CD14-positive monocyte (primary cell): ENCODE measurements at regions not wholly inside any gene's neighbourhood (a gene's known extent, or its start where the extent isn't known, plus 50 kb on each side); places are given as distances from the start of the nearest gene placed in this dataset.

ENCODE experiments used
- DNase-seq, 3 donors: peaks; one replicate each; pipeline ENCODE4 v3.0.0-alpha.2; 2011 to 2022
- H2AFZ ChIP-seq: 2 replicates; pipeline ENCODE4 v1.6.0; 2012; ENCODE audit warnings: mild to moderate bottlenecking, low read depth, low read length, inconsistent platforms; ENCODE audit not compliant: insufficient read depth, poor library complexity, severe bottlenecking
- H3K27ac ChIP-seq, 2 donors: 1 replicate in 1 of 2; 2 replicates in 1 of 2; pipeline ENCODE4 v1.5.1; 2012 to 2013; ENCODE audit warnings: low read length in 2 of 2, control low read depth in 1 of 2, inconsistent platforms in 1 of 2, low read depth in 1 of 2, mild to moderate bottlenecking in 1 of 2
- H3K27me3 ChIP-seq, 2 donors: one replicate each; pipeline versions ENCODE4 v1.6.0 to v1.6.1; 2011 to 2013; ENCODE audit warnings: low read length in 2 of 2; ENCODE audit not compliant: control insufficient read depth in 2 of 2, insufficient read depth in 2 of 2
- H3K36me3 ChIP-seq, 2 donors: replicated peaks in 1 of 2; 1 replicate in 1 of 2; 2 replicates in 1 of 2; pipeline versions ENCODE4 v1.5.1 to v1.6.1; 2012 to 2013; ENCODE audit warnings: low read length in 2 of 2, control low read depth in 1 of 2, inconsistent platforms in 1 of 2, mild to moderate bottlenecking in 1 of 2; ENCODE audit not compliant: insufficient read depth in 2 of 2, control insufficient read depth in 1 of 2
- H3K4me1 ChIP-seq, 2 donors: 1 replicate in 1 of 2; 2 replicates in 1 of 2; pipeline versions ENCODE4 v1.5.1 to v1.6.1; 2012 to 2013; ENCODE audit warnings: low read length in 2 of 2, control low read depth in 1 of 2, inconsistent platforms in 1 of 2, mild to moderate bottlenecking in 1 of 2, moderate library complexity in 1 of 2; ENCODE audit not compliant: insufficient read depth in 2 of 2, control insufficient read depth in 1 of 2
- H3K4me2 ChIP-seq: replicated peaks from 2 replicates; pipeline ENCODE3; 2012; ENCODE audit warnings: low read length, moderate library complexity, mild to moderate bottlenecking; ENCODE audit not compliant: poor library complexity, severe bottlenecking; ENCODE audit errors: extremely low read depth
- H3K4me3 ChIP-seq, 3 experiments: fragments of 200-600 bp in 1 of 3; sonication (generic) in 1 of 3; replicated peaks in 1 of 3; 1 replicate in 2 of 3; 2 replicates in 1 of 3; pipeline ENCODE4 v1.5.1; 2011 to 2013; ENCODE audit warnings: low read length in 3 of 3, mild to moderate bottlenecking in 3 of 3, control low read depth in 2 of 3, low read depth in 2 of 3, inconsistent platforms in 1 of 3, moderate library complexity in 1 of 3
- H3K79me2 ChIP-seq: 2 replicates; pipeline ENCODE4 v1.6.0; 2012; ENCODE audit warnings: mild to moderate bottlenecking, control low read depth, inconsistent platforms, low read length, moderate library complexity; ENCODE audit not compliant: insufficient read depth
- H3K9ac ChIP-seq: 2 replicates; pipeline ENCODE4 v1.6.0; 2017; ENCODE audit warnings: low read length, mild to moderate bottlenecking; ENCODE audit not compliant: insufficient read depth, poor library complexity, severe bottlenecking
- H3K9me3 ChIP-seq, 2 donors: replicated peaks in 1 of 2; 1 replicate in 1 of 2; 2 replicates in 1 of 2; pipeline versions ENCODE4 v1.5.1 to v1.6.1; 2012 to 2013; ENCODE audit warnings: low read length in 2 of 2, control low read depth in 1 of 2; ENCODE audit not compliant: control insufficient read depth in 1 of 2, insufficient read depth in 1 of 2
- H4K20me1 ChIP-seq: 2 replicates; pipeline ENCODE4 v1.6.0; 2012; ENCODE audit warnings: mild to moderate bottlenecking, low read length, control low read depth, moderate library complexity; ENCODE audit not compliant: insufficient read depth
- H3K27ac Mint-ChIP-seq, 7 donors: one replicate each; pipeline ENCODE4 v1.8.0; 2020; ENCODE audit warnings: mild to moderate bottlenecking in 7 of 7, mixed read lengths in 7 of 7, moderate library complexity in 6 of 7, inconsistent platforms in 2 of 7
- H3K27me3 Mint-ChIP-seq, 3 donors: one replicate each; pipeline ENCODE4 v1.8.0; 2021 to 2022; ENCODE audit warnings: low read depth in 3 of 3, mild to moderate bottlenecking in 3 of 3, mixed read lengths in 3 of 3, moderate library complexity in 3 of 3, inconsistent platforms in 1 of 3
- H3K36me3 Mint-ChIP-seq, 2 donors: one replicate each; pipeline ENCODE4 v1.8.0; 2020; ENCODE audit warnings: mixed read lengths in 2 of 2, inconsistent platforms in 1 of 2, mild to moderate bottlenecking in 1 of 2
- H3K4me1 Mint-ChIP-seq: one replicate; pipeline ENCODE4 v1.8.0; 2020; ENCODE audit warnings: mild to moderate bottlenecking, mixed read lengths
- H3K4me3 Mint-ChIP-seq, 2 donors: one replicate each; pipeline ENCODE4 v1.8.0; 2020; ENCODE audit warnings: mild to moderate bottlenecking in 2 of 2, mixed read lengths in 2 of 2, moderate library complexity in 1 of 2
- H3K9me3 Mint-ChIP-seq, 7 donors: one replicate each; pipeline ENCODE4 v1.8.0; 2020 to 2022; ENCODE audit warnings: mixed read lengths in 7 of 7, mild to moderate bottlenecking in 6 of 7, moderate library complexity in 6 of 7, inconsistent platforms in 2 of 7
- WGBS: methylation state at CpG from one replicate; pipeline ENCODE4 v1.1.5; 2013; ENCODE audit warnings: missing lambda C conversion rate; ENCODE audit not compliant: insufficient coverage; 5-methylcytosine and 5-hydroxymethylcytosine counted together
- intact Hi-C, 2 donors: fragments of 100-400 bp; cut with micrococcal nuclease; formaldehyde crosslinking; loops; one replicate each; pipeline versions ENCODE4 v1.15.0 to v1.15.1; 2023
- TF ChIP-seq, protein P1 (sequence below): fragments of 200-600 bp; IDR thresholded peaks from one replicate; pipeline ENCODE4 v1.8.0; 2022; ENCODE audit warnings: antibody characterized with exemption, mild to moderate bottlenecking

DNA sequence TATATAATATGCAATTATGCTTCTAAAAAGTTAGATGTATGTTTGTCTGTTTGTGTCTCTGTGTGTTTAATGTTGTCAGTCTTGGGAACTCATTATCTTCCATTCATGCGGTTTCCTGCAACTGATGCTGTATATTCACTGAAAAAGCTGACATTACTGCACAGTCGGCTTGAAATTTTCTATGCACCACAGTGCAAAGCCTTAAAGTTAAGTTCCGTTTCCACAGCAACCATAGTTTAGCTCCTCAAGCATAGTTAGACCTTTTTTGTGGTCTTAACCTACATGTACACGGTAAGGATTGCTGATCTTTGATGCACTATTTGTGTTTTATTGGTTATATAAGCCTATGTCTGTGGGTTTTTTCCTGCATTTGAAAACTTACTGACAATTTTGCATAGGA is 309.4 kb downstream of the KCNC2 start:
- H3K27me3 ChIP-seq: no peaks in the 10 kb centered on the region
- Mint-ChIP-seq H3K27me3 (no peaks in the 10 kb centered on the region), H3K27ac (no peak overlapping the region), H3K36me3 (no peaks in the 10 kb centered on the region), H3K4me3 (no peak overlapping the region), H3K4me1 (no peaks in the 10 kb centered on the region), H3K9me3 (no peaks in the 10 kb centered on the region)
- H3K79me2 ChIP-seq: no peaks in the 10 kb centered on the region
- no CpG with 5 or more reads among the region's 4 CpGs for WGBS
- no peak overlapping the region for H3K9ac ChIP-seq
- intact Hi-C loops: no loop called here
- H3K27ac ChIP-seq: no peak overlapping the region
- H3K4me2 ChIP-seq: no peak overlapping the region
- no peaks in the 10 kb centered on the region for H3K4me1 ChIP-seq
- H3K36me3 ChIP-seq: no peaks in the 10 kb centered on the region
- no peak for DNase-seq
- TF ChIP-seq, protein P1, sequence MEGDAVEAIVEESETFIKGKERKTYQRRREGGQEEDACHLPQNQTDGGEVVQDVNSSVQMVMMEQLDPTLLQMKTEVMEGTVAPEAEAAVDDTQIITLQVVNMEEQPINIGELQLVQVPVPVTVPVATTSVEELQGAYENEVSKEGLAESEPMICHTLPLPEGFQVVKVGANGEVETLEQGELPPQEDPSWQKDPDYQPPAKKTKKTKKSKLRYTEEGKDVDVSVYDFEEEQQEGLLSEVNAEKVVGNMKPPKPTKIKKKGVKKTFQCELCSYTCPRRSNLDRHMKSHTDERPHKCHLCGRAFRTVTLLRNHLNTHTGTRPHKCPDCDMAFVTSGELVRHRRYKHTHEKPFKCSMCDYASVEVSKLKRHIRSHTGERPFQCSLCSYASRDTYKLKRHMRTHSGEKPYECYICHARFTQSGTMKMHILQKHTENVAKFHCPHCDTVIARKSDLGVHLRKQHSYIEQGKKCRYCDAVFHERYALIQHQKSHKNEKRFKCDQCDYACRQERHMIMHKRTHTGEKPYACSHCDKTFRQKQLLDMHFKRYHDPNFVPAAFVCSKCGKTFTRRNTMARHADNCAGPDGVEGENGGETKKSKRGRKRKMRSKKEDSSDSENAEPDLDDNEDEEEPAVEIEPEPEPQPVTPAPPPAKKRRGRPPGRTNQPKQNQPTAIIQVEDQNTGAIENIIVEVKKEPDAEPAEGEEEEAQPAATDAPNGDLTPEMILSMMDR: no peak
- H3K9me3 ChIP-seq: no peaks in the 10 kb centered on the region
- H4K20me1 ChIP-seq: no peaks in the 10 kb centered on the region
- no peak overlapping the region for H3K4me3 ChIP-seq
- no peak overlapping the region for H2AFZ ChIP-seq

DNA sequence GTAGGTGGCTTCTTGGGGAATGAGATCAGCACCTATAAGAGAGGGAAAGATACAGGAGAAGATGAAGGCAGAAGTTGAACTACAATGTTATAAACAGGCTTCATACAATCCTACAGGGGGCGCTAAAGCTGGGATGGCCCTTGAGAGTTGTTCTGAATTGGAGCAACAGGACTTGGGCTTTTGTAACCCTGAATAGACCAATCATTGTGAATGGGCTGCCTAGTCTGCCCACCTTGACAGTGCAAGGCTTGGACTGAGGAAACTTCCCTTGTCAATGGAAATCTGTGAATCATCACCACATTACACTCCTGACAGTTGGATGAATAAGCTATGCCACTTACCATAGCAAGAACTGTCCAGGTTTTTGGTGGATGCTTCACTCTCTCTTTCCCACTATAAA is 306.1 kb downstream of the KCNC2 start:
- H3K9ac ChIP-seq: no peak overlapping the region
- Mint-ChIP-seq H3K36me3 (no peaks in the 10 kb centered on the region), H3K9me3 (no peaks in the 10 kb centered on the region), H3K27me3 (no peaks in the 10 kb centered on the region), H3K27ac (no peak overlapping the region), H3K4me1 (no peaks in the 10 kb centered on the region), H3K4me3 (no peak overlapping the region)
- no peak overlapping the region for H3K4me3 ChIP-seq
- no peaks in the 10 kb centered on the region for H3K36me3 ChIP-seq
- no peaks in the 10 kb centered on the region for H4K20me1 ChIP-seq
- intact Hi-C loops: no loop called here
- no peak overlapping the region for H2AFZ ChIP-seq
- TF ChIP-seq, protein P1: no peak
- no CpG with 5 or more reads among the region's 1 CpG for WGBS
- no peak overlapping the region for H3K27ac ChIP-seq
- no peaks in the 10 kb centered on the region for H3K9me3 ChIP-seq
- no peak overlapping the region for H3K4me2 ChIP-seq
- no peak for DNase-seq
- no peaks in the 10 kb centered on the region for H3K4me1 ChIP-seq
- no peaks in the 10 kb centered on the region for H3K27me3 ChIP-seq
- no peaks in the 10 kb centered on the region for H3K79me2 ChIP-seq
